HepG2 (cell line): ENCODE measurements at regions not wholly inside any gene's neighbourhood (a gene's known extent, or its start where the extent isn't known, plus 50 kb on each side); places are given as distances from the start of the nearest gene placed in this dataset.

Experiments used
- ATAC-seq: fragments of 200-7000 bp; cut with Tn5 transposase; 3 replicates; pipeline ENCODE4 v1.9.1; 2020; ENCODE audit warnings: mild to moderate bottlenecking, moderate library complexity
- BruUV-seq: library from RNA; stranded (reverse); fragments of 400-500 nt; replicated peaks from 2 replicates; lab custom pipeline; 2021; lab: Mats Ljungman, UMichigan
- CTCF ChIA-PET: fragments of 300-600 bp; formaldehyde crosslinking; extraction: SDS; loops from one replicate; lab custom pipeline; 2021; ENCODE audit warnings: low total read pairs, inconsistent platforms, low intra/inter-chr PET ratio; lab: Yijun Ruan, JAX
- POLR2A ChIA-PET: fragments of 350-600 bp; sonication (Branson Sonifier 250); formaldehyde crosslinking; loops from one replicate; lab custom pipeline; 2020; ENCODE audit warnings: antibody characterized with exemption, inconsistent platforms; lab: Yijun Ruan, JAX
- DNase-seq: peaks from one replicate; pipeline ENCODE4 v3.0.0-alpha.2; 2015; ENCODE audit warnings: low spot score
- FAIRE-seq: peaks from 3 replicates; lab custom pipeline; 2011; peaks lifted over from hg19 to GRCh38; lab: Jason Lieb, UNC
- H2AFZ ChIP-seq: one replicate; pipeline ENCODE4 v1.6.1; 2011; ENCODE audit warnings: low read length, inconsistent platforms
- H3K27ac ChIP-seq: fragments of 300-600 bp; 3 replicates; pipeline ENCODE4 v1.8.0; 2011; ENCODE audit warnings: mixed run types, mild to moderate bottlenecking, mixed read lengths, low read length, inconsistent platforms; ENCODE audit not compliant: insufficient read depth; ENCODE audit errors: extremely low read length
- H3K27me3 ChIP-seq, 2 experiments: fragments of 200-600 bp in 1 of 2; 2 replicates in 1 of 2; 3 replicates in 1 of 2; pipeline versions ENCODE4 v1.6.0 to v1.8.0; 2011; ENCODE audit warnings: low read length in 2 of 2, mild to moderate bottlenecking in 2 of 2, moderate library complexity in 2 of 2, inconsistent platforms in 1 of 2; ENCODE audit not compliant: insufficient read depth in 2 of 2, control insufficient read depth in 1 of 2
- H3K36me3 ChIP-seq, 2 experiments: fragments of 200-600 bp in 1 of 2; replicated peaks in 1 of 2; 2 replicates in 1 of 2; 3 replicates in 1 of 2; pipeline versions ENCODE4 v1.5.1 to v1.8.0; 2011; ENCODE audit warnings: low read length in 2 of 2, inconsistent platforms in 1 of 2; ENCODE audit not compliant: insufficient read depth in 2 of 2, control insufficient read depth in 1 of 2
- H3K4me1 ChIP-seq: 2 replicates; pipeline ENCODE4 v1.5.1; 2012; ENCODE audit warnings: low read length, inconsistent platforms; ENCODE audit not compliant: insufficient read depth
- H3K4me2 ChIP-seq: 2 replicates; pipeline ENCODE4 v1.6.0; 2011; ENCODE audit warnings: low read depth, low read length, inconsistent platforms
- H3K4me3 ChIP-seq, 3 experiments: fragments of 200-600 bp in 1 of 3; sonication (generic), shearing (Covaris generic) in 1 of 3; replicated peaks in 1 of 3; 2 replicates each; pipeline ENCODE4 v1.5.1; 2011 to 2016; ENCODE audit warnings: low read length in 3 of 3, inconsistent platforms in 2 of 3, low read depth in 2 of 3, mild to moderate bottlenecking in 2 of 3, control low read depth in 1 of 3, mixed read lengths in 1 of 3; ENCODE audit not compliant: insufficient read depth in 1 of 3
- H3K79me2 ChIP-seq: one replicate; pipeline ENCODE4 v1.6.1; 2011; ENCODE audit warnings: low read length, inconsistent platforms; ENCODE audit not compliant: insufficient read depth
- H3K9ac ChIP-seq: 2 replicates; pipeline ENCODE4 v1.6.0; 2011; ENCODE audit warnings: mild to moderate bottlenecking, low read depth, low read length, inconsistent platforms; ENCODE audit not compliant: insufficient read depth
- H3K9me3 ChIP-seq: 2 replicates; pipeline ENCODE4 v1.5.1; 2012; ENCODE audit warnings: mild to moderate bottlenecking, low read length
- H4K20me1 ChIP-seq: 2 replicates; pipeline ENCODE4 v1.6.0; 2011; ENCODE audit warnings: inconsistent platforms, mild to moderate bottlenecking, low read length, moderate library complexity; ENCODE audit not compliant: insufficient read depth
- ETV5 ChIP-seq: IDR thresholded peaks from 2 replicates; pipeline ENCODE4 v1.6.1; 2018; ENCODE audit warnings: missing biosample characterization, missing genetic modification reagents, inconsistent platforms, borderline replicate concordance
- EZH2 ChIP-seq: conservative IDR thresholded peaks from 2 replicates; pipeline ENCODE4 v1.6.1; 2012; ENCODE audit warnings: mild to moderate bottlenecking, low read depth, low read length, moderate library complexity
- FOXK2 ChIP-seq: fragments of 450-650 bp; IDR thresholded peaks from 2 replicates; pipeline ENCODE4 v1.6.1; 2016
- MLXIP ChIP-seq: sonication (generic); formaldehyde crosslinking; IDR thresholded peaks from 2 replicates; pipeline ENCODE4 v1.9.0; 2021; ENCODE audit warnings: missing genetic modification reagents, borderline replicate concordance
- MTERF4 ChIP-seq: sonication (generic); formaldehyde crosslinking; IDR thresholded peaks from 2 replicates; pipeline ENCODE4 v1.8.0; 2023; ENCODE audit warnings: mild to moderate bottlenecking, missing genetic modification reagents
- SMARCE1 ChIP-seq: fragments of 450-650 bp; IDR thresholded peaks from 2 replicates; pipeline ENCODE4 v1.6.1; 2017; ENCODE audit warnings: borderline replicate concordance
- SP4 ChIP-seq: sonication (generic); formaldehyde crosslinking; IDR thresholded peaks from 2 replicates; pipeline ENCODE4 v1.8.1; 2023; ENCODE audit warnings: mild to moderate bottlenecking, missing genetic modification reagents
- SYNCRIP ChIP-seq: fragments of 200-400 bp; formaldehyde crosslinking; IDR thresholded peaks from 2 replicates; pipeline ENCODE4 v1.6.1; 2018; ENCODE audit warnings: mild to moderate bottlenecking, low read depth, low read length; ENCODE audit not compliant: insufficient read depth
- THRA ChIP-seq: sonication (generic); formaldehyde crosslinking; IDR thresholded peaks from 2 replicates; pipeline ENCODE4 v1.4.0; 2020; ENCODE audit warnings: missing genetic modification reagents, borderline replicate concordance
- ZNF121 ChIP-seq: sonication (generic); formaldehyde crosslinking; IDR thresholded peaks from 2 replicates; pipeline ENCODE4 v1.5.0; 2020; ENCODE audit warnings: mild to moderate bottlenecking, missing genetic modification reagents
- ZNF329 ChIP-seq: sonication (generic); formaldehyde crosslinking; IDR thresholded peaks from 2 replicates; pipeline ENCODE4 v1.9.0; 2021; ENCODE audit warnings: low read depth, mild to moderate bottlenecking, missing genetic modification reagents
- ZNF543 ChIP-seq: sonication (generic); formaldehyde crosslinking; IDR thresholded peaks from 2 replicates; pipeline ENCODE4 v1.4.0; 2020; ENCODE audit warnings: mild to moderate bottlenecking, missing genetic modification reagents
- ZNF713 ChIP-seq: sonication (generic); formaldehyde crosslinking; IDR thresholded peaks from 2 replicates; pipeline ENCODE4 v1.4.0; 2020; ENCODE audit warnings: mild to moderate bottlenecking, missing genetic modification reagents
- WGBS: methylation state at CpG from one replicate; pipeline ENCODE4 v1.1.6; 2017; ENCODE audit warnings: low lambda C conversion rate; 5-methylcytosine and 5-hydroxymethylcytosine counted together
- in situ Hi-C: cut with HindIII; loops from 2 replicates; pipeline ENCODE4 v1.10.0; 2017; ENCODE audit warnings: low pct_unique_long_range_greater_than_20kb; ENCODE audit not compliant: extremely low pct_ligation_motif_present
- intact Hi-C: fragments of 100-400 bp; cut with micrococcal nuclease; formaldehyde crosslinking; loops from one replicate; pipeline ENCODE4 v1.10.0; 2022; ENCODE audit not compliant: unreplicated experiment

- TF ChIP-seq MLXIP (no peak), SMARCE1 (no peak), SP4 (CRISPR knock-in tag) (no peak), ZNF543 (CRISPR knock-in tag) (no peak), ZNF713 (CRISPR knock-in tag) (no peak)
Observed at GRCh38 chr13:111512707-111513106, 192.3 kb downstream of the TEX29 start (continued).

DNA sequence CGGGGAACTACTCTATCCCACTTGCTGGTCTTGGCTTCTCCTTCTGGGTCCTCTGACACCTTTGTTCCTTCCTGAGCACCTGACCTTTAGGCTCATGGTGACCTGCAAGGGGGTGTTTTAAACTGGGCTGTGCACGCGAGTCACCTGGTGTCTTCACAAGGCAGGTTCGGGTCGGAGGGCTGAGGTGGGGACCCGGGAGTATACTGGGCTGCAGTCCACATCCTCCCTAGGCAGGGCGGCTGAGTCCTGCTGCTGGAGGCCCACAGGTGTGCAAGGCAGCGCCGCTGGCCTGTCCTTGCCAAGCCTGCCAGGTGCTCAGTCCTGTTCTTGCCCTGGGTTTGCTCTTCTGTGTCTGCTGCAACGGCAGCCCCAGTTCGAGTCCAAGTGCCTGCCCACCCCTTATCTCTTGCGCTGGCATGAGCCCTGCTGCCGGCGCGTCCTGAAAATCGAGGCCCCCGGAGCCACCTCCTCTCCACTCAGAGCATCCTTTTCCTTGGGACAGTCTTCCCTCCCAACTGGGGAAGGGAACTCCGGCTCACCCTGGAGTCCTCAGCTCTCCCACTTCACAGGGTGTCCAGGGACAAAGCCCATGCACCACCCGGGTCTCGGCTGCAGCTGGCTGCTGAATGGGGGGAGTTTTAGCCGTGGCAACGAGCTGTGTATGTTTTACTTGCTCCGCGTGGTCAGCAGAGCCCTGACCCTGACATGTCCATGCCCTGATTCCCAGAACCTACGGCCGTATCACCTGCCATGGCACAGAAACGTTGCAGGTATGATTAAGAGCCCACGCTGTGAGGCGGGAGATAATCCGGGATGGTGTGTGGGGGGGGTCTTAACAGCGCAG is 193.5 kb downstream of the TEX29 start:
- Histone ChIP-seq H4K20me1 (no peaks in the 10 kb centered on the region), H3K4me1 (no peaks in the 10 kb centered on the region), H2AFZ (no peak overlapping the region), H3K4me3 (no peak overlapping the region), H3K79me2 (no peaks in the 10 kb centered on the region), H3K4me2 (no peak overlapping the region), H3K9ac (no peak overlapping the region), H3K9me3 (no peaks in the 10 kb centered on the region), H3K36me3 (no peaks in the 10 kb centered on the region; a peak in 1 of 5 replicates), H3K27me3 (peaks cover 6 to 51% of the 10 kb centered on the region in 2 experiments), H3K27ac (no peak overlapping the region)
- POLR2A ChIA-PET = no interaction called here
- intact Hi-C loops = no loop called here
- no TSS peak for BruUV-seq
- FAIRE-seq = no peak
- in situ Hi-C loops = no loop called here
- no peak for ATAC-seq
- no peak for DNase-seq
- CTCF ChIA-PET = no interaction called here
- 27% methylated on average over 26 of the region's 31 CpGs for WGBS
- TF ChIP-seq ZNF121 = no peak
- TF ChIP-seq MTERF4 = no peak
- no peak for TF ChIP-seq FOXK2
- TF ChIP-seq ZNF329 = no peak
- TF ChIP-seq SYNCRIP = no peak
- TF ChIP-seq THRA (CRISPR knock-in tag) = no peak
- TF ChIP-seq EZH2 = no peak
- no peak for TF ChIP-seq ETV5 (CRISPR knock-in tag)
